ENCODE measurements at regions not wholly inside any gene's neighbourhood (a gene's known extent, or its start where the extent isn't known, plus 50 kb on each side); places are given as distances from the start of the nearest gene placed in this dataset.

DNA sequence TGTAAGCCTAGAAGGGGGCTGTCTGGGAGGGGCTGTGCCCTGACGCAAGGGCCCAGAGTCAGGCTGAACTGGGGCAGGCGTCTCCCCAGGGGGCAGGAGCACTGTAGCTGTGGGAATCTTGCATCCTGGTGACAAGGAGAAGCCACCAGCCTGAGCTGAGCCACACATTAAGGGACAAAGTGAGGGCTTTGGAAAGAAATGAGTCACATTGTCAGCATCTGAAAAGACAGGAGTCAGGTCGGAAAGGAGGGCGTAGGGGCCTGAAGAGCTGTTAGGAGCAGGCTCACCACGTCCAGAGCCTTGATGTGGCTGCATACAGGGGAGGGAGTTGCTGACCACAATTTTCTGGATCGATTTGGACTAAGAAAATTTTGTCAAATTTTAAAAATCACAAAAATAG is 298.6 kb downstream of the CYP26B1 start:
- TF ChIP-seq EZH2 (IDR thresholded peaks at IDR 0.05; ENCODE audit: insufficient read depth, poor library complexity, severe bottlenecking) (no peak), EZH2phosphoT487 (IDR thresholded peaks at IDR 0.05; ENCODE audit: insufficient read depth, low read depth) (no peak)

Data from GM23248 (cell line).